ENCODE measurements at regions not wholly inside any gene's neighbourhood (a gene's known extent, or its start where the extent isn't known, plus 50 kb on each side); places are given as distances from the start of the nearest gene placed in this dataset.
"Not testable (repeated sequence)": the region's sequence is repeated elsewhere in the genome, so short reads cannot be mapped to it uniquely, and the experiment has no call there.

GRCh38 chr9:63762230-63762629, 1522.8 kb downstream of the FOXD4L5 start:
- TF ChIP-seq POLR2A, CTCF (IDR thresholded peaks at IDR 0.05): not testable (repeated sequence)
